DMS114 treated with DMSO at 0.1 percent for 48 hours (cell line): ENCODE measurements at regions not wholly inside any gene's neighbourhood (a gene's known extent, or its start where the extent isn't known, plus 50 kb on each side); places are given as distances from the start of the nearest gene placed in this dataset.

Experiments
- DNase-seq: peaks from one replicate; lab custom pipeline; 2025; ENCODE audit not compliant: unreplicated experiment; lab: John Stamatoyannopoulos, UW

- no peak for DNase-seq
Observed at GRCh38 chr2:128490881-128491691, 172.4 kb upstream of the HS6ST1 start.

GRCh38 chr2:128491692-128492244 lies 173.1 kb upstream of the HS6ST1 start:
- no peak for DNase-seq

GRCh38 chr2:128492966-128493811 lies 174.5 kb upstream of the HS6ST1 start:
- no peak for DNase-seq

GRCh38 chr2:128493880-128494279 lies 175.2 kb upstream of the HS6ST1 start:
- DNase-seq: no peak

GRCh38 chr2:128494307-128494639 lies 175.6 kb upstream of the HS6ST1 start:
- DNase-seq: no peak

GRCh38 chr2:128494640-128495321 lies 176.1 kb upstream of the HS6ST1 start:
- DNase-seq: no peak

GRCh38 chr2:128495996-128496547 lies 177.4 kb upstream of the HS6ST1 start:
- no peak for DNase-seq

GRCh38 chr2:128496700-128497099 lies 178.0 kb upstream of the HS6ST1 start:
- DNase-seq: no peak

GRCh38 chr2:128497461-128497860 lies 178.8 kb upstream of the HS6ST1 start:
- no peak for DNase-seq

GRCh38 chr2:128498086-128498485 lies 179.4 kb upstream of the HS6ST1 start:
- DNase-seq: no peak

GRCh38 chr2:128498589-128498988 lies 179.9 kb upstream of the HS6ST1 start:
- no peak for DNase-seq

GRCh38 chr2:128499367-128500137 lies 180.9 kb upstream of the HS6ST1 start:
- no peak for DNase-seq

- no peak for DNase-seq
Observed at GRCh38 chr2:128500138-128500800, 181.6 kb upstream of the HS6ST1 start.

- no peak for DNase-seq
Observed at GRCh38 chr2:128501006-128501690, 182.5 kb upstream of the HS6ST1 start.

GRCh38 chr2:128501700-128502099 lies 183.0 kb upstream of the HS6ST1 start:
- DNase-seq: no peak

- DNase-seq: no peak
Observed at GRCh38 chr2:128502200-128502599, 183.5 kb upstream of the HS6ST1 start.

GRCh38 chr2:128502638-128503246 lies 184.1 kb upstream of the HS6ST1 start:
- DNase-seq: no peak

- DNase-seq: no peak
Observed at GRCh38 chr2:128503399-128504245, 185.0 kb upstream of the HS6ST1 start.
